Osteocyte (in vitro differentiated cells): ENCODE measurements at regions not wholly inside any gene's neighbourhood (a gene's known extent, or its start where the extent isn't known, plus 50 kb on each side); places are given as distances from the start of the nearest gene placed in this dataset.

Source experiments
- DNase-seq: peaks from one replicate; pipeline ENCODE4 v3.0.0; 2021; ENCODE audit warnings: mixed read lengths; ENCODE audit not compliant: unreplicated experiment; ENCODE audit errors: extremely low spot score
- H3K27ac Mint-ChIP-seq: one replicate; pipeline ENCODE4 v1.8.0; 2021; ENCODE audit warnings: mild to moderate bottlenecking, mixed read lengths; ENCODE audit not compliant: unreplicated experiment
- H3K27me3 Mint-ChIP-seq: one replicate; pipeline ENCODE4 v1.8.0; 2021; ENCODE audit warnings: mixed read lengths; ENCODE audit not compliant: unreplicated experiment
- H3K36me3 Mint-ChIP-seq: one replicate; pipeline ENCODE4 v1.8.0; 2021; ENCODE audit warnings: mixed read lengths; ENCODE audit not compliant: unreplicated experiment
- H3K4me1 Mint-ChIP-seq: one replicate; pipeline ENCODE4 v1.8.0; 2021; ENCODE audit warnings: mixed read lengths; ENCODE audit not compliant: unreplicated experiment
- H3K4me3 Mint-ChIP-seq: one replicate; pipeline ENCODE4 v1.8.0; 2021; ENCODE audit warnings: mild to moderate bottlenecking, moderate library complexity, mixed read lengths; ENCODE audit not compliant: unreplicated experiment
- H3K9me3 Mint-ChIP-seq: one replicate; pipeline ENCODE4 v1.8.0; 2021; ENCODE audit warnings: mixed read lengths; ENCODE audit not compliant: unreplicated experiment
- TF ChIP-seq, protein P1 (sequence below): fragments of 200-600 bp; sonication (generic); IDR thresholded peaks from 2 replicates; pipeline ENCODE4 v1.5.0; 2021; ENCODE audit warnings: antibody characterized with exemption, mild to moderate bottlenecking, moderate library complexity

GRCh38 chr1:239924741-239925350, 166.8 kb upstream of the FMN2 start:
- H3K4me1 Mint-ChIP-seq = peaks cover 9% of the 10 kb centered on the region
- no peaks in the 10 kb centered on the region for H3K9me3 Mint-ChIP-seq
- H3K4me3 Mint-ChIP-seq = no peak overlapping the region
- no peak overlapping the region for H3K27ac Mint-ChIP-seq
- DNase-seq = no peak
- TF ChIP-seq, protein P1, sequence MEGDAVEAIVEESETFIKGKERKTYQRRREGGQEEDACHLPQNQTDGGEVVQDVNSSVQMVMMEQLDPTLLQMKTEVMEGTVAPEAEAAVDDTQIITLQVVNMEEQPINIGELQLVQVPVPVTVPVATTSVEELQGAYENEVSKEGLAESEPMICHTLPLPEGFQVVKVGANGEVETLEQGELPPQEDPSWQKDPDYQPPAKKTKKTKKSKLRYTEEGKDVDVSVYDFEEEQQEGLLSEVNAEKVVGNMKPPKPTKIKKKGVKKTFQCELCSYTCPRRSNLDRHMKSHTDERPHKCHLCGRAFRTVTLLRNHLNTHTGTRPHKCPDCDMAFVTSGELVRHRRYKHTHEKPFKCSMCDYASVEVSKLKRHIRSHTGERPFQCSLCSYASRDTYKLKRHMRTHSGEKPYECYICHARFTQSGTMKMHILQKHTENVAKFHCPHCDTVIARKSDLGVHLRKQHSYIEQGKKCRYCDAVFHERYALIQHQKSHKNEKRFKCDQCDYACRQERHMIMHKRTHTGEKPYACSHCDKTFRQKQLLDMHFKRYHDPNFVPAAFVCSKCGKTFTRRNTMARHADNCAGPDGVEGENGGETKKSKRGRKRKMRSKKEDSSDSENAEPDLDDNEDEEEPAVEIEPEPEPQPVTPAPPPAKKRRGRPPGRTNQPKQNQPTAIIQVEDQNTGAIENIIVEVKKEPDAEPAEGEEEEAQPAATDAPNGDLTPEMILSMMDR = no peak
- no peaks in the 10 kb centered on the region for H3K27me3 Mint-ChIP-seq
- H3K36me3 Mint-ChIP-seq = no peaks in the 10 kb centered on the region

- Mint-ChIP-seq H3K36me3 (no peaks in the 10 kb centered on the region), H3K27me3 (peaks cover 2% of the 10 kb centered on the region), H3K9me3 (no peaks in the 10 kb centered on the region), H3K4me3 (no peak overlapping the region), H3K4me1 (peaks cover 11% of the 10 kb centered on the region), H3K27ac (no peak overlapping the region)
- DNase-seq = no peak
- TF ChIP-seq, protein P1 = no peak
Measured at GRCh38 chr1:239926184-239926583, 165.5 kb upstream of the FMN2 start.

- TF ChIP-seq, protein P1 = no peak
- DNase-seq = no peak
- peaks cover 11% of the 10 kb centered on the region for H3K4me1 Mint-ChIP-seq
Measured at GRCh38 chr1:239929317-239929716, 162.4 kb upstream of the FMN2 start.

DNA sequence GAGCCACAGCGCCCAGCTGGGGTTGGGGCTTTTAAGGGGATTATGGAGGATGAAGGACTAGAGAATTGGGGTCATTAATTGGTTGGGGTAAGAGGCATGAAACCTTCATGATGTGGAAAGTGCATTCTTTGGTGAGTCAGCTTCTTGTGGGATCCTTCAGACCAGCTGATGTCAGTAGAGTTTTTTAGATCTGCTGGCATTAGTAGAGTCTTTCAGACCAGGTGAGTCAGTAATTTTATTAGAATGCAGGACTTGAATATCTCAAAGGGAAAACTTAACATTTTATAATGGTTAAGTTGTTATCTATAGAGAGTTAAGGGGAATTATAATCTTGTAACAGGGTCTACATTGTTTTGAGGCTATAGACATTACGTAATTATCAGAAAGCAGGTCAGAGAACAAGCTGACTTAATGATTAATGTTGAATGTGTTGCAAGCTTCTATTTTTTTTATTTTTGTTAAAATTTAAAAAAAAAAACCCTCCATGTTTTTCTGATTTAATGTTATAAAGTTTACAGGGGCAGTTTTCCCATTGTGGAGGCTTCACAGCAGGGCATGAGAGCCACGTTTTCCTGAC, 160.9 kb upstream of the FMN2 start:
- no peak for DNase-seq
- TF ChIP-seq, protein P1 = no peak
- Mint-ChIP-seq H3K4me3 (no peak overlapping the region), H3K4me1 (peaks cover 11% of the 10 kb centered on the region), H3K27me3 (peaks cover 16% of the 10 kb centered on the region), H3K27ac (no peak overlapping the region), H3K36me3 (no peaks in the 10 kb centered on the region), H3K9me3 (no peaks in the 10 kb centered on the region)

More at GRCh38 chr1:239929317-239929716, 162.4 kb upstream of the FMN2 start:
- H3K36me3 Mint-ChIP-seq = no peaks in the 10 kb centered on the region
- peak overlapping the region; percentile 65 for H3K27ac Mint-ChIP-seq
- H3K9me3 Mint-ChIP-seq = no peaks in the 10 kb centered on the region
- H3K27me3 Mint-ChIP-seq = peaks cover 16% of the 10 kb centered on the region
- no peak overlapping the region for H3K4me3 Mint-ChIP-seq

- Mint-ChIP-seq H3K4me1 (peaks cover 11% of the 10 kb centered on the region), H3K27ac (no peak overlapping the region), H3K4me3 (no peak overlapping the region), H3K27me3 (peaks cover 16% of the 10 kb centered on the region), H3K36me3 (no peaks in the 10 kb centered on the region), H3K9me3 (no peaks in the 10 kb centered on the region)
- DNase-seq = no peak
- TF ChIP-seq, protein P1 = no peak
Measured at GRCh38 chr1:239931341-239931740, 160.3 kb upstream of the FMN2 start.
